CD4-positive, CD25-positive, alpha-beta regulatory T cell (primary cell): ENCODE measurements at regions not wholly inside any gene's neighbourhood (a gene's known extent, or its start where the extent isn't known, plus 50 kb on each side); places are given as distances from the start of the nearest gene placed in this dataset.

Experiments
- ATAC-seq, 2 donors: fragments of 150-1000 bp; cut with Tn5 transposase; one replicate each; pipeline ENCODE4 v1.10.0; 2021; ENCODE audit warnings: low read depth in 2 of 2, moderate number of reproducible peaks in 2 of 2, moderate library complexity in 1 of 2
- DNase-seq, 3 donors: peaks; one replicate each; pipeline versions ENCODE4 v3.0.0 to v3.0.0-alpha.2; 2012 to 2022; ENCODE audit warnings: mixed read lengths in 1 of 3
- H3K27ac ChIP-seq: one replicate; pipeline ENCODE4 v1.7.0; 2013; ENCODE audit warnings: mild to moderate bottlenecking, low read length; ENCODE audit not compliant: insufficient read depth, poor library complexity, severe bottlenecking
- H3K27me3 ChIP-seq: one replicate; pipeline ENCODE4 v1.7.0; 2013; ENCODE audit warnings: low read length; ENCODE audit not compliant: control insufficient read depth, insufficient read depth
- H3K36me3 ChIP-seq: one replicate; pipeline ENCODE4 v1.7.0; 2013; ENCODE audit warnings: mild to moderate bottlenecking, low read length, moderate library complexity; ENCODE audit not compliant: control insufficient read depth, insufficient read depth
- H3K4me1 ChIP-seq: 2 replicates; pipeline ENCODE4 v1.7.0; 2013; ENCODE audit warnings: mild to moderate bottlenecking, low read length; ENCODE audit not compliant: insufficient read depth, control insufficient read depth, poor library complexity, severe bottlenecking
- H3K4me3 ChIP-seq: one replicate; pipeline ENCODE4 v1.7.0; 2013; ENCODE audit warnings: low read depth, mild to moderate bottlenecking, low read length, moderate library complexity
- H3K9me3 ChIP-seq, 2 experiments: 1 replicate in 1 of 2; 2 replicates in 1 of 2; pipeline ENCODE4 v1.7.0; 2013; ENCODE audit warnings: low read length in 2 of 2, mild to moderate bottlenecking in 1 of 2, moderate library complexity in 1 of 2; ENCODE audit not compliant: control insufficient read depth in 2 of 2
- H3K27ac Mint-ChIP-seq, 3 donors: one replicate each; pipeline ENCODE4 v1.8.0; 2020 to 2022; ENCODE audit warnings: mild to moderate bottlenecking in 3 of 3, mixed read lengths in 3 of 3, moderate library complexity in 2 of 3
- H3K27me3 Mint-ChIP-seq: one replicate; pipeline ENCODE4 v1.8.0; 2022; ENCODE audit warnings: mild to moderate bottlenecking, mixed read lengths
- H3K36me3 Mint-ChIP-seq: one replicate; pipeline ENCODE4 v1.8.0; 2020; ENCODE audit warnings: mixed read lengths
- H3K4me1 Mint-ChIP-seq, 4 donors: one replicate each; pipeline ENCODE4 v1.8.0; 2020 to 2022; ENCODE audit warnings: mixed read lengths in 4 of 4, mild to moderate bottlenecking in 1 of 4
- H3K4me3 Mint-ChIP-seq, 4 donors: one replicate each; pipeline ENCODE4 v1.8.0; 2020 to 2022; ENCODE audit warnings: mild to moderate bottlenecking in 4 of 4, mixed read lengths in 4 of 4, moderate library complexity in 3 of 4
- H3K9me3 Mint-ChIP-seq, 7 donors: one replicate each; pipeline ENCODE4 v1.8.0; 2020 to 2022; ENCODE audit warnings: mixed read lengths in 7 of 7, mild to moderate bottlenecking in 3 of 7, moderate library complexity in 2 of 7

DNA sequence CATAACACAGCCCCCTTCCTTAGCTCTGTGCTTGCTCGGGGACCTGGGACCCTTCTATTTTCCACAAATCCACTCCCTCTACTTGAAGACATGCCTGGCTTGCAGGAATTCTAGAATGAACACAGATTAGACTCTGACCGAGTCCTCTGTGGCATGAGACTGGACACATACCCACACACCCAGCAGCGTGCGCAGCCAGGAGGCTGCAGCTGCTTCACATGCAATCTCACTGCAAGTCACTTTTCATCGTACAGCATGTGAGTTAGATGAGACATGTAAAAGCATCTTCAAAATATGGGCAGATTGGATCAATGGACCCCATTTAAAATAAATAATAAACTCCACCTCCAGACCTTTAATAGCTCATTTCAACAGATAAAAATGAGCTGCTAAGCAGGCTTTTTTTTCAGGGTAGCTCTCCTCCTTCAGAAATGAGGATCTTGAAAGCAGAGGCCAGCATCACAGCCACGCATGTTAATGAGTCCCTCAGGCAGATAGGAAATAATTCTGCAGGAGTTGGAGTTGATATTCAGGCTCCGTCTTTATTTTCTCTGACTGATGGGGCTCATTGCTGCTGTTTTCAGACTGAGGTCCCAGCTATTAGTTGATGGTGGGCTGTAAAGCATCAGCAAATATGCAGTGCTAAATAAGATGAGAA, 215.1 kb upstream of the GGTLC1 start:
- H3K36me3 ChIP-seq = no peaks in the 10 kb centered on the region
- no peaks in the 10 kb centered on the region for H3K4me1 ChIP-seq
- no peak overlapping the region for H3K27ac ChIP-seq
- Mint-ChIP-seq H3K27me3 (peaks cover 5% of the 10 kb centered on the region), H3K9me3 (peaks cover 0 to 9% (median 1%) of the 10 kb centered on the region in 7 donors), H3K4me1 (peaks cover 0 to 2% (median 0%) of the 10 kb centered on the region in 4 donors), H3K27ac (no peak overlapping the region), H3K4me3 (no peak overlapping the region), H3K36me3 (no peaks in the 10 kb centered on the region)
- ATAC-seq (no peak), DNase-seq (no peak)
- no peak overlapping the region for H3K4me3 ChIP-seq
- no peaks in the 10 kb centered on the region for H3K9me3 ChIP-seq
- H3K27me3 ChIP-seq = no peaks in the 10 kb centered on the region

DNA sequence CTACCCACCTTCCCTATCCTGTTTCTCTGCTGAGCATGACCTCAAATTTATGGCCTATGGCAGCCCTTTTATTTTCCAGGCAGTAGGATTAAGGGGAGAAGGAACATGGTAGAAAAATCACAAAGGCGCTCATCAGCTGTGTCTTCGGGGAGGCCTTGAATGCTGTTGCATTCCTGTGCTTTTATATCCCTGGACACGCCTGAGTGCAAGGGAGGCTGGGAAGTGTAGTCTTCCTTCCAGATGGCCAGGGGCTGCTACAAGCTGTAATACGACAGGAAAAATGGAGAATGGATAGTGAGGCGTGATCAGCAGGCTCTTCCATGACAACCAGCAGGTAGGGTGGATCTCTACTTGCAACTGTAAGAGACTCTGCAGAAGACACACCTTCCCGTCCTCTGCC, 210.9 kb upstream of the GGTLC1 start:
- Histone ChIP-seq H3K4me1 (no peaks in the 10 kb centered on the region), H3K27me3 (no peaks in the 10 kb centered on the region), H3K36me3 (no peaks in the 10 kb centered on the region), H3K4me3 (no peak overlapping the region), H3K27ac (no peak overlapping the region), H3K9me3 (no peaks in the 10 kb centered on the region)
- H3K27ac Mint-ChIP-seq = no peak overlapping the region
- H3K27me3 Mint-ChIP-seq = peaks cover 7% of the 10 kb centered on the region
- peaks cover 0 to under 1% (median 0%) of the 10 kb centered on the region in 7 donors for H3K9me3 Mint-ChIP-seq
- no peaks in the 10 kb centered on the region for H3K36me3 Mint-ChIP-seq
- ATAC-seq (no peak), DNase-seq (no peak)
- peaks cover 0 to 2% (median 0%) of the 10 kb centered on the region in 4 donors for H3K4me1 Mint-ChIP-seq
- no peak overlapping the region for H3K4me3 Mint-ChIP-seq

DNA sequence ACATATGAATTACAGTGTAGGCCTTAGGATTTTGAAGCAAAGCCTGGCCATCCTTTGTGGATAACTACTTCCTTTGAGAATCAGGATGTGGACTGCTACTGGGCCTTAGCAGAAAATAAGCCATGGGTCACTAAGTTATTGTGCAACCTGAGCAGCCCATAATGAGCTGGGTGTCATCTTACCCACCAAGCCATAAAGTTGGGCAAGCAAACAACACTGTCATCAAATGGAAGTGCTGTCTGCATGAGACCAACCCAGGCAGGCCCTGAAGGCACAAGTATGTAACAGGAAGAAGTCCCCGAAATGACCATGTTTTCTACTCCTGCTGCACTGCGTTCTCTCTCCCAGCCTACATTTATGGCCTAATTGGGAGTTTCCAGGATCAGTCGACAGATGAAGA, 205.6 kb upstream of the GGTLC1 start:
- no peak for ATAC-seq

DNA sequence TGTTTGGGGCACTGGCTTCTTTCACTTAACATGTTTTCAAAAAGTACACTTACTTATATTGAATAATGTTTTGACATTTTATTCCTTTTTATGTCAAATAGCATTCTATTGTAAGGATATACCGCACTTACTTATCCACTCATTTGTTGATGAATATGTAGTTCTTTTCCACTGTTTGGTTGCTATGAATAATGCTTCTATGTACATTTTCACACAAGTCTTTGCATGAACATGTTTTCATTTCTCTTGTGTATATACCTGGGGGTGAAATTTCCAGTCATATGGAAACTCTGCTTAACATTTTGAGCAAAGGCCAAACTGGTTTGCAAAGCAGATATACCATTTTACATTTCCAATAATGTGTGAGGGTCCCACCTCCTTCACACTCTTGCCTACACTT, 202.3 kb upstream of the GGTLC1 start:
- no peaks in the 10 kb centered on the region for H3K27me3 ChIP-seq
- H3K27ac ChIP-seq = no peak overlapping the region
- H3K36me3 ChIP-seq = no peaks in the 10 kb centered on the region
- H3K4me3 ChIP-seq = no peak overlapping the region
- no peaks in the 10 kb centered on the region for H3K4me1 ChIP-seq
- no peak for ATAC-seq
- H3K27me3 Mint-ChIP-seq = no peaks in the 10 kb centered on the region
- H3K9me3 Mint-ChIP-seq = peaks cover 0 to 11% (median 2%) of the 10 kb centered on the region in 7 donors
- H3K27ac Mint-ChIP-seq = no peak overlapping the region
- no peak for DNase-seq
- H3K4me1 Mint-ChIP-seq = no peaks in the 10 kb centered on the region
- no peak overlapping the region for H3K4me3 Mint-ChIP-seq
- peaks cover 0 to 2% of the 10 kb centered on the region in 2 experiments for H3K9me3 ChIP-seq
- H3K36me3 Mint-ChIP-seq = no peaks in the 10 kb centered on the region

More for the DNA sequence above, 205.6 kb upstream of the GGTLC1 start:
- H3K36me3 ChIP-seq = no peaks in the 10 kb centered on the region
- Mint-ChIP-seq H3K27me3 (peaks cover 7% of the 10 kb centered on the region), H3K9me3 (peaks cover 0 to 11% (median 2%) of the 10 kb centered on the region in 7 donors), H3K4me3 (no peak overlapping the region), H3K36me3 (no peaks in the 10 kb centered on the region), H3K4me1 (no peaks in the 10 kb centered on the region), H3K27ac (no peak overlapping the region)
- no peak overlapping the region for H3K27ac ChIP-seq
- peaks cover 0 to 2% of the 10 kb centered on the region in 2 experiments for H3K9me3 ChIP-seq
- no peaks in the 10 kb centered on the region for H3K27me3 ChIP-seq
- no peak for DNase-seq
- H3K4me1 ChIP-seq = no peaks in the 10 kb centered on the region
- no peak overlapping the region for H3K4me3 ChIP-seq

DNA sequence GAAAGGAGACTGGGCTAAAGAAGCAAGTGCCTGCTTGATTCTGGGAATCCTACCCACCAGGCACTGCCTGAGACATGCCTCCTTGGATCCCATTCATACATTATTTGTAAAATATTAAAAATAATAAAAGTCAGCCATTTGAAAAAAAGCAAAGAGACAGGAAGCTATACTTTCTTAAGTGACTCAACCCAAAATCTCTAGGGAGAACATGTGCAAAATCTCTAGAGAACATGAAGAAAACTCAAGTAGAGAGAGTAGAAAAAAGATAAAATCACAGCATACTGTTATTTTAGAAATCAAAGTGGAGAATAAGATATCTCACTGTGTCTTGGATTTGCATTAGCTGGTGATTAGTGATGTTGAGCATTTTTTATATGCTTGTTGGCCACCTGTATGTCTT, 197.2 kb upstream of the GGTLC1 start:
- H3K4me3 Mint-ChIP-seq = no peak overlapping the region
- H3K36me3 Mint-ChIP-seq = no peaks in the 10 kb centered on the region
- no peaks in the 10 kb centered on the region for H3K27me3 ChIP-seq
- peaks cover 0 to 2% of the 10 kb centered on the region in 2 experiments for H3K9me3 ChIP-seq
- H3K4me1 Mint-ChIP-seq = no peaks in the 10 kb centered on the region
- H3K27me3 Mint-ChIP-seq = peaks cover 4% of the 10 kb centered on the region
- ATAC-seq = no peak
- no peak overlapping the region for H3K27ac Mint-ChIP-seq
- peaks cover 0 to 6% (median 2%) of the 10 kb centered on the region in 7 donors for H3K9me3 Mint-ChIP-seq
- DNase-seq = no peak
- no peak overlapping the region for H3K27ac ChIP-seq
- no peaks in the 10 kb centered on the region for H3K4me1 ChIP-seq
- no peak overlapping the region for H3K4me3 ChIP-seq
- no peaks in the 10 kb centered on the region for H3K36me3 ChIP-seq

DNA sequence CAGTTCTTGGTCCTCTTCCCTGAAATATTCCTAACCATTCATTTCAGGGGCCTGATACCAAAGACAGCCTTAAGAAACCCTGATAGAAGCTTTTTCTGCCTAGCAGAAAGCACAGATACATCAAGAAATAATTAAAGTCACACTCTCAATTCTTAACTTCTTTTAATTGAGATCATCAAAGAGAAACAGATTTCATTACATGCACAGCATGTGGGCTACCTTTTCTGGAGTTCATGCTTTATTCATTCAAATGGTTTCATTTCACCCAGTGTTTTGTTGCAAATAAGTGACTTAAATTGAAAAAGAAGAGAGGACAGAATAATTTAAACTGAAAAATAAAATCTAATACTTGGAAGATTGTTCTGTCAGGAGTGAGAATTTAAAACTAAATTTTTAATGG, 192.6 kb upstream of the GGTLC1 start:
- H3K27ac Mint-ChIP-seq = no peak overlapping the region
- no peak overlapping the region for H3K4me3 Mint-ChIP-seq
- no peaks in the 10 kb centered on the region for H3K4me1 Mint-ChIP-seq
- no peaks in the 10 kb centered on the region for H3K9me3 ChIP-seq
- DNase-seq = no peak
- no peak overlapping the region for H3K4me3 ChIP-seq
- H3K27me3 ChIP-seq = no peaks in the 10 kb centered on the region
- no peaks in the 10 kb centered on the region for H3K4me1 ChIP-seq
- H3K27ac ChIP-seq = no peak overlapping the region
- H3K36me3 Mint-ChIP-seq = no peaks in the 10 kb centered on the region
- no peak for ATAC-seq
- peaks cover 11% of the 10 kb centered on the region for H3K27me3 Mint-ChIP-seq
- peaks cover 0 to 2% (median 0%) of the 10 kb centered on the region in 7 donors for H3K9me3 Mint-ChIP-seq
- no peaks in the 10 kb centered on the region for H3K36me3 ChIP-seq

DNA sequence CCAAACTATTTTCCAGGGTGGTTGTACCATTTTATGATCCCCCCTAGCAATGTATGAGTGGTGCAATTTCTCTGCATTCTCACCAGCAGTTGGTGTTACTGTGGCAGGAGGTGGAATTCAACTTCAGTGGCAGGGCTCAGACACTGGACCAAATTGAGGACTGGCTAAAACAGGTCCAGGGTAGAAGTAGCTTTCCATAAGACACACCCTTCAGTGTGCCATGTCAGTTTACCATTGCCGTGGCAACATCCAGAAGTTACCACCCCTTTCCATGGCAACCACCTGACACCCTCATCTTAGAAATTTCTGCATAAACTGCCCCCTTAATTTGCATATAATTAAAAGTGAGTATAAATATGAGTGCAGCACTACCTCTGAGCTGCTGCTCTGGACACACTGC, 180.7 kb upstream of the GGTLC1 start:
- no peak overlapping the region for H3K4me3 Mint-ChIP-seq
- peaks cover 0 to 16% (median 6%) of the 10 kb centered on the region in 7 donors for H3K9me3 Mint-ChIP-seq
- no peaks in the 10 kb centered on the region for H3K36me3 Mint-ChIP-seq
- Histone ChIP-seq H3K27me3 (no peaks in the 10 kb centered on the region), H3K4me3 (no peak overlapping the region), H3K36me3 (no peaks in the 10 kb centered on the region), H3K4me1 (no peaks in the 10 kb centered on the region), H3K27ac (no peak overlapping the region), H3K9me3 (peaks cover 0 to 3% of the 10 kb centered on the region in 2 experiments)
- ATAC-seq (no peak), DNase-seq (no peak)
- peaks cover 7% of the 10 kb centered on the region for H3K27me3 Mint-ChIP-seq
- no peak overlapping the region for H3K27ac Mint-ChIP-seq
- no peaks in the 10 kb centered on the region for H3K4me1 Mint-ChIP-seq

DNA sequence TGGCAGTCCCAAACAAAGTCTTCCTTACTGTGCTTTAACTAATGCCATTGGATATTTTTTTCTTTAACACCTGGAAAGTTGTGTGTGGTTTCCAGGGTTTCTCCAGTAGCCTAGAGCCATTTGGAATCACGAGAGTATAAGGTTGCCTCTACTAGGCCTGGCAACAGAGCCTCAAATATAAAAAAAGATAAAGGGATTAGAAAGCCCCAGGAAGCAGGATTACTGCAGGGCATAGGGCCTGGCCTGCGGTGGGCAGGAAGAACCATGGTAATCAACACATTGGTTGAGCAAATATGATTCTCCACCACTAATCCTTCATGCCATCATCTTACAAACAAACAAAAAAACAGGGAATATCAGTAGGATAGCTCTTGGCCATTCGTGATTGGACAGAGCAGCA, 177.8 kb upstream of the GGTLC1 start:
- Histone ChIP-seq H3K27me3 (no peaks in the 10 kb centered on the region), H3K36me3 (no peaks in the 10 kb centered on the region), H3K27ac (no peak overlapping the region), H3K4me3 (no peak overlapping the region), H3K4me1 (no peaks in the 10 kb centered on the region), H3K9me3 (no peaks in the 10 kb centered on the region)
- Mint-ChIP-seq H3K36me3 (no peaks in the 10 kb centered on the region), H3K9me3 (no peaks in the 10 kb centered on the region), H3K27ac (peak overlapping the region in 1 of 3 donors; percentile 30), H3K27me3 (no peaks in the 10 kb centered on the region), H3K4me3 (no peak overlapping the region), H3K4me1 (no peaks in the 10 kb centered on the region)
- DNase-seq (no peak), ATAC-seq (no peak)
